ENCODE measurements at regions not wholly inside any gene's neighbourhood (a gene's known extent, or its start where the extent isn't known, plus 50 kb on each side); places are given as distances from the start of the nearest gene placed in this dataset.

- TF ChIP-seq CTCF (IDR thresholded peaks at IDR 0.05) (no peak), E2F4 (CRISPR knock-in tag; IDR thresholded peaks at IDR 0.05; ENCODE audit: borderline replicate concordance, low read depth) (no peak), ZSCAN18 (CRISPR knock-in tag; IDR thresholded peaks at IDR 0.05) (no peak), SMAD4 (CRISPR knock-in tag; IDR thresholded peaks at IDR 0.05) (no peak), NR2C2 (CRISPR knock-in tag; IDR thresholded peaks at IDR 0.05) (no peak), USF2 (CRISPR knock-in tag; IDR thresholded peaks at IDR 0.05) (no peak)
These were observed 413.2 kb upstream of the TECRL start for GRCh38 chr4:64822405-64822804.
